ENCODE measurements at regions not wholly inside any gene's neighbourhood (a gene's known extent, or its start where the extent isn't known, plus 50 kb on each side); places are given as distances from the start of the nearest gene placed in this dataset.

DNA sequence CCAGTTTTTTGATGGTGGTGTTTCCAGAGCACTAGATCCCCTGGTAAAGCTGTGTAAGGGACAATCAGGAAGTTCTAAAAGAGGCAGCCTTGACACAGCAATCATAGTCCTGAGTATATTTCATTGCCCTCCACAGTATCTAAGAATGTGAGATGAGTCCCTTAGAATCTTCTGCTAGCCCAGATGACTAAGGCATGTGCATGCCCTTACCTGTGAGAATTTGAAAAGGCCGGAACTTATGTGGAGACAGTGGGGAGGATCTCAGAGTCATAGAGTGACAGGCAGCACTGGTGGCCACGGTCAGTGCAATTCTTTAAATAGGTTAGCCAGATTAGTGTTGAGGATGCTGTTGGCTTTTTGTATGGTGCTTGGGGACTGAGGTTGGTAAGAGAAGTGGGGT is 361.4 kb upstream of the VSTM2A start:
- Histone ChIP-seq H3F3A (ENCODE audit: insufficient read depth, low read depth) (no peaks in the 10 kb centered on the region), H3K36me3 (ENCODE audit: low read depth) (no peaks in the 10 kb centered on the region), H3K4me3 (no peak overlapping the region), H4K20me1 (ENCODE audit: insufficient read depth) (no peaks in the 10 kb centered on the region), H3K4me1 (replicated peaks; ENCODE audit: insufficient read depth) (0 out of 2 replicates have a peak, but pooled peaks cover 5% of the 10 kb centered on the region), H2AFZ (no peak overlapping the region), H3K4me2 (no peak overlapping the region), H3K27me3 (ENCODE audit: insufficient read depth, low read depth) (no peaks in the 10 kb centered on the region), H3K79me2 (ENCODE audit: low read depth) (no peaks in the 10 kb centered on the region), H3K9me3 (ENCODE audit: insufficient read depth, low read depth) (no peaks in the 10 kb centered on the region), H3K27ac (no peak overlapping the region), H3K9me2 (ENCODE audit: insufficient read depth) (peaks cover 9% of the 10 kb centered on the region; the same call in 1 of the 2 replicates)
- DNase-seq, result no peak
- TF ChIP-seq EZH2 (IDR thresholded peaks at IDR 0.05; ENCODE audit: low read depth), result no peak
- TF ChIP-seq, protein P1, sequence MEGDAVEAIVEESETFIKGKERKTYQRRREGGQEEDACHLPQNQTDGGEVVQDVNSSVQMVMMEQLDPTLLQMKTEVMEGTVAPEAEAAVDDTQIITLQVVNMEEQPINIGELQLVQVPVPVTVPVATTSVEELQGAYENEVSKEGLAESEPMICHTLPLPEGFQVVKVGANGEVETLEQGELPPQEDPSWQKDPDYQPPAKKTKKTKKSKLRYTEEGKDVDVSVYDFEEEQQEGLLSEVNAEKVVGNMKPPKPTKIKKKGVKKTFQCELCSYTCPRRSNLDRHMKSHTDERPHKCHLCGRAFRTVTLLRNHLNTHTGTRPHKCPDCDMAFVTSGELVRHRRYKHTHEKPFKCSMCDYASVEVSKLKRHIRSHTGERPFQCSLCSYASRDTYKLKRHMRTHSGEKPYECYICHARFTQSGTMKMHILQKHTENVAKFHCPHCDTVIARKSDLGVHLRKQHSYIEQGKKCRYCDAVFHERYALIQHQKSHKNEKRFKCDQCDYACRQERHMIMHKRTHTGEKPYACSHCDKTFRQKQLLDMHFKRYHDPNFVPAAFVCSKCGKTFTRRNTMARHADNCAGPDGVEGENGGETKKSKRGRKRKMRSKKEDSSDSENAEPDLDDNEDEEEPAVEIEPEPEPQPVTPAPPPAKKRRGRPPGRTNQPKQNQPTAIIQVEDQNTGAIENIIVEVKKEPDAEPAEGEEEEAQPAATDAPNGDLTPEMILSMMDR (conservative IDR thresholded peaks at IDR 0.05), result no peak
- CTCF ChIA-PET, result no interaction called here
- no TSS peak for BruUV-seq (replicated peaks)
- intact Hi-C loops (cut with micrococcal nuclease; ENCODE audit: unreplicated experiment), result no loop called here
- POLR2A ChIA-PET (ENCODE audit: unreplicated experiment), result no interaction called here

DNA sequence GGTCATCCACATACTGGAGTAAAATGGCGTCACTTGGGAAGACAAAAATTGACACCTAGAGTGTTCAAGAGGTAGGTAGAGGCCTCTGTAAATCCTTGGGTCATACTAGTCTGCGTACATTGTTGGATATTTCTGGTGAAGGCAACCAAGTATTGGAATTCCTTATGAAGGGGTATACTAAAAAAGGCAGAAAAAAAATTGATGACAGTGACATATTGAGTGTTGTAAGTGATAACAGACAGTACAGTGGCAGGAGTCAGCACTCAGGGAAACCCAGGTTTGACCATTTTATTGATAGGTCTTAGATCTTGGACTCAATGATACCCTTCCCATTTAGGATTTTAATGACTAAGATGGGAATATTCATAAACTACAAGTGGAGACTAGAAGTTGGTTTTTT is 359.1 kb upstream of the VSTM2A start:
- Histone ChIP-seq H2AFZ (no peak overlapping the region), H3K79me2 (ENCODE audit: low read depth) (no peaks in the 10 kb centered on the region), H3K27me3 (ENCODE audit: insufficient read depth, low read depth) (no peaks in the 10 kb centered on the region), H3K4me1 (replicated peaks; ENCODE audit: insufficient read depth) (0 out of 2 replicates have a peak, but pooled peaks cover 5% of the 10 kb centered on the region), H3K9me3 (ENCODE audit: insufficient read depth, low read depth) (no peaks in the 10 kb centered on the region), H3K4me2 (no peak overlapping the region), H4K20me1 (ENCODE audit: insufficient read depth) (no peaks in the 10 kb centered on the region), H3K27ac (no peak overlapping the region), H3K9me2 (ENCODE audit: insufficient read depth) (0 out of 2 replicates have a peak, but pooled peaks cover 4% of the 10 kb centered on the region), H3K36me3 (ENCODE audit: low read depth) (no peaks in the 10 kb centered on the region), H3K4me3 (no peak overlapping the region), H3F3A (ENCODE audit: insufficient read depth, low read depth) (no peaks in the 10 kb centered on the region)
- no peak for TF ChIP-seq EZH2 (IDR thresholded peaks at IDR 0.05; ENCODE audit: low read depth)
- TF ChIP-seq, protein P1 (conservative IDR thresholded peaks at IDR 0.05), result no peak
- ChIA-PET CTCF (no interaction called here), POLR2A (ENCODE audit: unreplicated experiment) (no interaction called here)
- intact Hi-C loops (cut with micrococcal nuclease; ENCODE audit: unreplicated experiment), result no loop called here
- DNase-seq, result no peak
- BruUV-seq (replicated peaks), result no TSS peak

DNA sequence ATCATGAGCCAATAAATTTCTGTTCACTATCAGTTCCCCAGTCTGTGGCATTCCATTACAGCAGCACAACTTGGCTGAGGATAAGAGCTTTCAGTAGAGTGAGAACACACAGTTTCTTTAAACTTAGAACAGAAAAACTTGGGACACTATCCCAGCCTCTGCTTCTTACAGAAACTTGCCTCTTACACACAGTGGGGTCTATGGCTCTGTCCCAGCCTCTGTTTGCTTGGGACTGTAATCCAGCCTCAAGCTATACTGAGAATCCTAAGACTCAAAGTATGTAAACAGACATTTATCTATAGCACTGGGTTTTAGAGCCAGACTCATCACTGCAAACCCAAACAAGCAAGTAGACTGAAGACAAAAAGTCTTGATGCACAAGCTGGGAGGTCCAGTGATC is 355.8 kb upstream of the VSTM2A start:
- Histone ChIP-seq H3K4me2 (no peak overlapping the region), H3K27ac (no peak overlapping the region), H4K20me1 (ENCODE audit: insufficient read depth) (no peaks in the 10 kb centered on the region), H3K36me3 (ENCODE audit: low read depth) (no peaks in the 10 kb centered on the region), H3K4me1 (replicated peaks; ENCODE audit: insufficient read depth) (no peaks in the 10 kb centered on the region), H3F3A (ENCODE audit: insufficient read depth, low read depth) (no peaks in the 10 kb centered on the region), H3K9me3 (ENCODE audit: insufficient read depth, low read depth) (no peaks in the 10 kb centered on the region), H3K27me3 (ENCODE audit: insufficient read depth, low read depth) (no peaks in the 10 kb centered on the region), H3K4me3 (no peak overlapping the region), H3K9me2 (ENCODE audit: insufficient read depth) (0 out of 2 replicates have a peak, but pooled peaks cover 2% of the 10 kb centered on the region), H3K79me2 (ENCODE audit: low read depth) (no peaks in the 10 kb centered on the region), H2AFZ (no peak overlapping the region)
- TF ChIP-seq, protein P1 (conservative IDR thresholded peaks at IDR 0.05), result no peak
- TF ChIP-seq EZH2 (IDR thresholded peaks at IDR 0.05; ENCODE audit: low read depth), result no peak
- ChIA-PET POLR2A (ENCODE audit: unreplicated experiment) (no interaction called here), CTCF (no interaction called here)
- intact Hi-C loops (cut with micrococcal nuclease; ENCODE audit: unreplicated experiment), result no loop called here
- BruUV-seq (replicated peaks), result no TSS peak
- DNase-seq, result no peak
